HL-60 (cell line): ENCODE measurements at regions not wholly inside any gene's neighbourhood (a gene's known extent, or its start where the extent isn't known, plus 50 kb on each side); places are given as distances from the start of the nearest gene placed in this dataset.

ENCODE experiments used
- GABPA ChIP-seq: IDR thresholded peaks from 2 replicates; pipeline ENCODE4 v1.6.1; 2012; ENCODE audit warnings: low read depth
- POLR2AphosphoS5 ChIP-seq: IDR thresholded peaks from 2 replicates; pipeline ENCODE4 v1.6.1; 2012; ENCODE audit warnings: low read depth
- REST ChIP-seq: IDR thresholded peaks from 2 replicates; pipeline ENCODE4 v1.6.1; 2012; ENCODE audit warnings: low read depth; ENCODE audit not compliant: insufficient replicate concordance
- TF ChIP-seq, protein P1 (sequence below): IDR thresholded peaks from one replicate; pipeline ENCODE4 v1.5.1; 2011; ENCODE audit warnings: low read length, control low read depth, inconsistent platforms; ENCODE audit not compliant: insufficient read depth

DNA sequence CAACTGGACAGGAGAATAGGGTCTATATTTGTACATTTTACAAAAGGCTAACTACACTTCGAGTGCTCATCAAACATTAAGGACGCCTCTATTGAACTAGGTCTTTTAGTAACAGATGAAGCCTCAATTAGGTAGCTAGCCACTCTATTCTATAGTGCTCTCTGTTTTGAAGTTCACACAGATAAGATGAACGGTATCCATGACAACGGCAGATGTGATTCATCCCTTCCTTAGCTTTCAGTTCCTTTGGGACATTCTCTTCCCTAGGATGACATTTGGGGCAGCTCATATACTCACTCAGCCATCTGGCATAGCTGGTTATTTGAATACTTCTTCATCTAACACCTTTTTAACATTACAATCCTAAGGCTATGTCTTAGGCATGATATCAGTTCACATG, 62.4 kb upstream of the WDFY3 start:
- TF ChIP-seq, protein P1, sequence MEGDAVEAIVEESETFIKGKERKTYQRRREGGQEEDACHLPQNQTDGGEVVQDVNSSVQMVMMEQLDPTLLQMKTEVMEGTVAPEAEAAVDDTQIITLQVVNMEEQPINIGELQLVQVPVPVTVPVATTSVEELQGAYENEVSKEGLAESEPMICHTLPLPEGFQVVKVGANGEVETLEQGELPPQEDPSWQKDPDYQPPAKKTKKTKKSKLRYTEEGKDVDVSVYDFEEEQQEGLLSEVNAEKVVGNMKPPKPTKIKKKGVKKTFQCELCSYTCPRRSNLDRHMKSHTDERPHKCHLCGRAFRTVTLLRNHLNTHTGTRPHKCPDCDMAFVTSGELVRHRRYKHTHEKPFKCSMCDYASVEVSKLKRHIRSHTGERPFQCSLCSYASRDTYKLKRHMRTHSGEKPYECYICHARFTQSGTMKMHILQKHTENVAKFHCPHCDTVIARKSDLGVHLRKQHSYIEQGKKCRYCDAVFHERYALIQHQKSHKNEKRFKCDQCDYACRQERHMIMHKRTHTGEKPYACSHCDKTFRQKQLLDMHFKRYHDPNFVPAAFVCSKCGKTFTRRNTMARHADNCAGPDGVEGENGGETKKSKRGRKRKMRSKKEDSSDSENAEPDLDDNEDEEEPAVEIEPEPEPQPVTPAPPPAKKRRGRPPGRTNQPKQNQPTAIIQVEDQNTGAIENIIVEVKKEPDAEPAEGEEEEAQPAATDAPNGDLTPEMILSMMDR: no peak
- TF ChIP-seq GABPA: no peak
- no peak for TF ChIP-seq POLR2AphosphoS5
- TF ChIP-seq REST: no peak
